Epithelial cell of esophagus (primary cell): ENCODE measurements at regions not wholly inside any gene's neighbourhood (a gene's known extent, or its start where the extent isn't known, plus 50 kb on each side); places are given as distances from the start of the nearest gene placed in this dataset.

Experiments
- DNase-seq: peaks from one replicate; pipeline ENCODE4 v3.0.0; 2010; ENCODE audit warnings: low read depth
- H3K4me3 ChIP-seq: 2 replicates; pipeline ENCODE4 v1.5.1; 2011; ENCODE audit warnings: mild to moderate bottlenecking, low read length, control low read depth
- TF ChIP-seq, protein P1 (sequence below): IDR thresholded peaks from 2 replicates; pipeline ENCODE4 v1.5.1; 2011; ENCODE audit warnings: low read depth, mild to moderate bottlenecking, low read length, control low read depth, inconsistent platforms; ENCODE audit not compliant: insufficient read depth; ENCODE audit errors: missing control alignments

DNA sequence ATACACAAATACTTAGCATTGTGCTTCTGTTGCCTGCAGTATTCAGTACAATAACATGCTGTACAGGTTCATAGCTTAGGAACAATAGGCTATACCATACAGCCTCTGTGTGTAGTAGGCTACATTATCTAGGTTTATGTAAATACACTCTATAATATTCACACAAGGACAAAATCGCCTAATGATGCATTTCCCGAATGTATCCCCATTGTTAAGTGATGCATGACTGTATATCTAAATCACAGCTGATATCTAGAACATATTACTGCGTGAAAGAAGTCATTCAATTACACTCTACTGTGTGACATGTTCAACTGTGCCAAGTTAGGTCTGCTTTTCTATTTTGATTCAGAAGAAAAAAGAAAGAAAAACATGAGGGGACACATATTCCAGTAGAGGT lies 633.5 kb downstream of the RFPL4B start:
- TF ChIP-seq, protein P1, sequence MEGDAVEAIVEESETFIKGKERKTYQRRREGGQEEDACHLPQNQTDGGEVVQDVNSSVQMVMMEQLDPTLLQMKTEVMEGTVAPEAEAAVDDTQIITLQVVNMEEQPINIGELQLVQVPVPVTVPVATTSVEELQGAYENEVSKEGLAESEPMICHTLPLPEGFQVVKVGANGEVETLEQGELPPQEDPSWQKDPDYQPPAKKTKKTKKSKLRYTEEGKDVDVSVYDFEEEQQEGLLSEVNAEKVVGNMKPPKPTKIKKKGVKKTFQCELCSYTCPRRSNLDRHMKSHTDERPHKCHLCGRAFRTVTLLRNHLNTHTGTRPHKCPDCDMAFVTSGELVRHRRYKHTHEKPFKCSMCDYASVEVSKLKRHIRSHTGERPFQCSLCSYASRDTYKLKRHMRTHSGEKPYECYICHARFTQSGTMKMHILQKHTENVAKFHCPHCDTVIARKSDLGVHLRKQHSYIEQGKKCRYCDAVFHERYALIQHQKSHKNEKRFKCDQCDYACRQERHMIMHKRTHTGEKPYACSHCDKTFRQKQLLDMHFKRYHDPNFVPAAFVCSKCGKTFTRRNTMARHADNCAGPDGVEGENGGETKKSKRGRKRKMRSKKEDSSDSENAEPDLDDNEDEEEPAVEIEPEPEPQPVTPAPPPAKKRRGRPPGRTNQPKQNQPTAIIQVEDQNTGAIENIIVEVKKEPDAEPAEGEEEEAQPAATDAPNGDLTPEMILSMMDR, result no peak
- no peak for DNase-seq
- no peak overlapping the region for H3K4me3 ChIP-seq

DNA sequence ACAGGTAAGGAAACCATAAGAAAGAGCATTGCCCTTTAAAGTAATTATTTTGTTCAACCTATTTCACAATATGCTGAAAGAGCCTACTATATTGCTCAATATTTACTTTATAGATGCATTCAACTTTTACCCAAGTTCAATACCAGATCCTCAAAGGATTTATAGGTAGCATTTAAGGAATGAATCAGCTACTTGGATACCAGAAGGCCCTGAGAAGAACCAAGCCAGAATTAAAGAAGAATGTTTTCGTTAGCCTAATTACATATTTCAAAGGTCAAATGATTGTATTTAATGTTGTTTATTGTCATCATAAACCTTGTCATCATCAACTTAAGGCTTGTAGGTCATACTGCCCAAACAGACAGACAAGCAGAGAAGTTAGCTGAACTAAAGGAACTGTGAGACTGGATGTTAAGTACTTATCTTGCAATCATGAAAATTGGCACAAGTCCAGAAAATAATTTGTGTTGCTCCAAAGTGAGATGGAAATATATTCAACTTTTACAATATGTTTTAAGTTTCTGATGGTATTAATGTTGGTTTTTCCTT lies 636.7 kb downstream of the RFPL4B start:
- TF ChIP-seq, protein P1, result no peak
- DNase-seq, result peak; percentile 13
- no peak overlapping the region for H3K4me3 ChIP-seq

DNA sequence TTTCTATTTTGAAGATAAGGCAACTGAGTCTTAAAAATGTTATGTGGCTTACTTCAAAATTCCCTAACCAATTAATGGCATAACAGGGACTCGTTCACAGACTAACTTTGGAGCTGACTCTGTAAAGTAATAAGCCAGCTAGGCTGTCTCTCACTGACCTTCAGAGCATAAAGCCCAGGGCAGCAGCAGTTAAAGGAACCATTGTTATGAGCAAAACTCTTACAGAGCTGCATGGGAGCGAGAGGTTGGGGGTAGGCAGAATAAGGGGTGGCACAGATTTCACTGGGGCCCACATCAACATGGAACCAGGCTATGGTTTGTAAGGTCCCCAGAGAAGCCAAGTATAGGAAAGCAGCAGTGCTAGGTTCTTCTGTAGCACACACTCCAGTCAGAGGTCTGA lies 637.8 kb downstream of the RFPL4B start:
- TF ChIP-seq, protein P1, result no peak
- no peak overlapping the region for H3K4me3 ChIP-seq
- no peak for DNase-seq

DNA sequence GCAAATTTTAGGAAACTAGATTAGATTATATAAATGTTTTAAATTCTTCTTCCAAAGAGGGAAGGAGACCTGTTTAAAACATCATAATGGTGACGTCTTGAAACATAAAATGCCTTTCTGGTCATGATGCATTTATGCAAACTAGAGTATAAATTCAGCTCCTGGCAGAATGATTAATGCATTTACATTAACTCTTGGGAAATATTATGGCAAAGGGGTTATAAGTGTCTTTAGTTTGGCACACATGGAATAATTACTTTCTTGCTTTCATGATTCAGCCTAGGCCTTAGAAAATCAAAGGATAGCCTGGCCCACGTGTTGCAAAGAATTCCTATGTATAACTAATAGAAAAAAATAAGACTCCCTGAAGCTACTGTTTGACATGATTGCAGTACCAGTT lies 639.2 kb downstream of the RFPL4B start:
- DNase-seq, result no peak
- TF ChIP-seq, protein P1, result no peak

DNA sequence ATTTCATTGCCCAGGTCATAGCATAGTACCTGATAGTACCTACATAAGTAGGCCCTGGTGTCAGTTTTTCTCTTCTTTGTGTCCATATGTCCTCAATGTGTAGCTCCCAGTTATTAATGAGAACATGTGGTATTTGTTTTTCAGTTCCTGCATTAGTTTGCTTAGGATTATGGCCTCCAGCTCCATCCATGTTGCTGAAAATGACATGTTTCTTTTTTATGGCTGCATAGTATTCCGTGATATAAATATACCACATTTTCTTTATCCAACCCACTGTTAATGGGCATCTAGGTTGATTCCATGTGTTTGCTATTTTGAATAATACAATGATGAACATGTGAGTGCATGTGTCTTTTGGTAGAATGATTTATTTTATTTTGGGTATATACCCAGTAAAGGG lies 641.6 kb downstream of the RFPL4B start:
- no peak overlapping the region for H3K4me3 ChIP-seq
- DNase-seq, result no peak
- TF ChIP-seq, protein P1, result no peak

More for the DNA sequence above, 639.2 kb downstream of the RFPL4B start:
- H3K4me3 ChIP-seq, result no peak overlapping the region

DNA sequence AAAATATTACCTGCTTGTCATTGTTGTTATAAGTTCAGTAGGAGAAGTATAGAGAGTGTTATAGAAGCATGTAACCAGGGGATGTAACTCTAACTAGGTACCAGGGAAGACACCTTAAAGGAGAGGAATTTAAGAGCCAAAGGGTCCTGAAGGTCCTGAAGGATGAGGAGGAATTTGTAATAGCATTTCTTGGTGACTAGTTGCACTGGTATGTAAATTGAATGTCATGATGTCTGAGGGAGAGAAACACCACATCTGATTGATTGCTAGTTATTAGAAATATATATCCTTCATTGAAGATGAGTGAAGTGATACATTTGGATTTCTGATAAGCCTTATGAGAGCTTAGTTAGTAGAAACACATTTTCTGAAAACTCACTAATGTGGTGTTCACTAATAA lies 643.8 kb downstream of the RFPL4B start:
- no peak for DNase-seq

DNA sequence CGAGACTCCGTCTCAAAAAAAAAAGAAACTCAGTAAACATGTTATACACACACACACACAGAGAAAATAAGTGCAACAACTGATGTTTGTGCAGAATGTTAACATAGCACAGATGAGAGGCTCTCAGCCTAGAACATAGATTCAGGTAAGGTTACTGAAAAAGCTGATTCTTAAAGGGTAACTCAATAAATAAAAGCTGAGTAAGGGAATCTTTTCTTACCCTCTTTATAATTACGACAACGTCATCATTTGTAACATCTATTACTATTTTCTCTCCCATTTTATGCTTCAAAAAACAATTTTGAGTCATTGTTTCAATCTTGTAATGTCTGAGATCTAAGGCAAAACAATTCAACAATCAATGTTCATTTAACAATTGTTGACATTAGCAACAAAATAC lies 644.8 kb downstream of the RFPL4B start:
- no peak for DNase-seq
- H3K4me3 ChIP-seq, result no peak overlapping the region
- TF ChIP-seq, protein P1, result no peak

More for the DNA sequence above, 643.8 kb downstream of the RFPL4B start:
- TF ChIP-seq, protein P1, result no peak
- H3K4me3 ChIP-seq, result no peak overlapping the region
